Thymus (tissue), 11 donors: ENCODE measurements at regions not wholly inside any gene's neighbourhood (a gene's known extent, or its start where the extent isn't known, plus 50 kb on each side); places are given as distances from the start of the nearest gene placed in this dataset.

Source experiments
- DNase-seq, 9 donors: peaks; one replicate each; pipeline ENCODE4 v3.0.0-alpha.2; 2013; ENCODE audit warnings: low spot score in 9 of 9, low read depth in 6 of 9, missing footprints in 1 of 9
- H3K27ac ChIP-seq, 2 donors: one replicate each; pipeline ENCODE4 v1.5.1; 2013; ENCODE audit warnings: control low read depth in 1 of 2, low read depth in 1 of 2, low read length in 1 of 2, mild to moderate bottlenecking in 1 of 2, moderate library complexity in 1 of 2
- H3K27me3 ChIP-seq, 2 donors: one replicate each; pipeline ENCODE4 v1.5.1; 2013; ENCODE audit warnings: low read length in 1 of 2; ENCODE audit not compliant: control insufficient read depth in 2 of 2, insufficient read depth in 1 of 2
- H3K36me3 ChIP-seq, 2 donors: one replicate each; pipeline ENCODE4 v1.5.1; 2013; ENCODE audit warnings: low read length in 1 of 2, mild to moderate bottlenecking in 1 of 2, moderate library complexity in 1 of 2; ENCODE audit not compliant: control insufficient read depth in 2 of 2, insufficient read depth in 2 of 2
- H3K4me1 ChIP-seq, 2 donors: one replicate each; pipeline ENCODE4 v1.5.1; 2013; ENCODE audit warnings: low read length in 2 of 2; ENCODE audit not compliant: control insufficient read depth in 2 of 2, insufficient read depth in 2 of 2
- H3K4me3 ChIP-seq, 2 donors: one replicate each; pipeline ENCODE4 v1.5.1; 2013; ENCODE audit warnings: low read length in 2 of 2, control low read depth in 1 of 2, mild to moderate bottlenecking in 1 of 2
- H3K9me3 ChIP-seq, 2 donors: one replicate each; pipeline ENCODE4 v1.5.1; 2013; ENCODE audit warnings: low read length in 1 of 2, mild to moderate bottlenecking in 1 of 2; ENCODE audit not compliant: control insufficient read depth in 2 of 2, insufficient read depth in 1 of 2
- WGBS: extraction: QIAGEN DNeasy Blood & Tissue Kit; methylation state at CpG from one replicate; pipeline ENCODE4 v1.1.7; 2013; 5-methylcytosine and 5-hydroxymethylcytosine counted together
- donor health status: healthy.

DNA sequence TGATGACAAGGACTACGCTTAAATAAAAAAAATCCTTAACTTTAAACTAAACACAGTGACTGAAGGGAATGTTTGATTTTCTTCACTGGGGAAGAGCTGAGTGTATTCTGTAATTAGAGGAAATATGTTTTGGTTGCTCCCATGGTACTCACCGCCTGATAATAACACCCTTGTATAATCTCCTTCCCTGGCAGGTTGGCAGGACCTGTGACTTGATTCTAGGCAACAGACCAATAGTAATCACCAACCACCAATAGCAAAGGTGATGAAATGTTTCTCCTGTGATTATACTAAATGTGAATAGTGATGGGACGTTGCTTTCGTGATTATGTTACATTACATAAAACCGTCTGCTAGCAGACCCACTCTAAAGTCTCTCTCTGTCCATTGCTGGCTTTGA lies 536.8 kb upstream of the CPEB2 start:
- Histone ChIP-seq H3K36me3 (no peaks in the 10 kb centered on the region), H3K27ac (no peak overlapping the region), H3K4me1 (no peaks in the 10 kb centered on the region), H3K4me3 (no peak overlapping the region), H3K9me3 (no peaks in the 10 kb centered on the region), H3K27me3 (no peaks in the 10 kb centered on the region)
- WGBS: 85% methylated on average over 5 of the region's 5 CpGs
- no peak for DNase-seq

- WGBS: 95% methylated on average over 5 of the region's 5 CpGs
- Histone ChIP-seq H3K36me3 (no peaks in the 10 kb centered on the region), H3K27me3 (no peaks in the 10 kb centered on the region), H3K9me3 (no peaks in the 10 kb centered on the region), H3K27ac (no peak overlapping the region), H3K4me3 (no peak overlapping the region), H3K4me1 (no peaks in the 10 kb centered on the region)
- DNase-seq: no peak
Observed at GRCh38 chr4:14478504-14478903, 523.8 kb upstream of the CPEB2 start.

DNA sequence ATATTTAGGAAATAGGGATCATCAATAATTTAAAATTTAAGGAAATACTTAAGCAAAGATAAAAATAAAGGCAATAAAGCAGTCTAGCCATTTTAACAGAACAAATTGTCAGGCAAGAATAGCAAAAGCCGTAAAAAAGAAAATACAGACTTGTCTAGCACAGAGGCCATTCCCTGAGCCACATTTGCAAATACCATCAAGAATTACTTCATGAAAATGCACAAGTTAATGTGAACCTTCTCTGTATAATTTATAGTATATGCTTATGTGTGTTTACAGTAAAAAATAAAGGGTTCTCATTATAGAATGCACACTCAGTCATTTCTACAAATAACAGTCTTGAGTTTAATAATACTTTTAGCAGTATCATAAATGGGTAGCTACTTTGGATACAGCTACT lies 505.9 kb upstream of the CPEB2 start:
- no peak overlapping the region for H3K4me3 ChIP-seq
- no peaks in the 10 kb centered on the region for H3K27me3 ChIP-seq
- no peak overlapping the region for H3K27ac ChIP-seq
- no peaks in the 10 kb centered on the region for H3K4me1 ChIP-seq
- H3K9me3 ChIP-seq: no peaks in the 10 kb centered on the region
- WGBS: 97% methylated on average over 1 of the region's 1 CpG
- H3K36me3 ChIP-seq: no peaks in the 10 kb centered on the region
- no peak for DNase-seq

DNA sequence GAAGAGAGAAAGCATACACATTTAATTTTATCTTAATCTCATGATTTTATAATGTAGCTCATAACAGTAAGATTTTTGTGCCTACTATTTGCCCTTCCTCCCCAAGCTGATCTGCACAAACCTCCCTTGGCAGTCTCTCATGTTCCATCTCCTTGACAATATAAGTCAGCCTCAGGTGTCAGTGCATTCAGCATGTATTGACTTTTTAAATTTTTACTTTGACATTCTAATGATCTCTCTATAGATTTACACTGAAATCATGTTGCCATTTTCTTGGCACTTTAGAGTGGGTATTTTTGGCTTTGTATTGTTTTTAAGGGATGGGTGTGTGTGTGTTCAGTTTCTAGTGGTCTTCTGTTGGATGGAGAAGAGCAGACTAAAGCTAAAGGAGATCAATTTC lies 505.3 kb upstream of the CPEB2 start:
- H3K27ac ChIP-seq: no peak overlapping the region
- H3K27me3 ChIP-seq: no peaks in the 10 kb centered on the region
- H3K4me3 ChIP-seq: no peak overlapping the region
- no peaks in the 10 kb centered on the region for H3K4me1 ChIP-seq
- H3K36me3 ChIP-seq: no peaks in the 10 kb centered on the region
- H3K9me3 ChIP-seq: no peaks in the 10 kb centered on the region
- DNase-seq: no peak

DNA sequence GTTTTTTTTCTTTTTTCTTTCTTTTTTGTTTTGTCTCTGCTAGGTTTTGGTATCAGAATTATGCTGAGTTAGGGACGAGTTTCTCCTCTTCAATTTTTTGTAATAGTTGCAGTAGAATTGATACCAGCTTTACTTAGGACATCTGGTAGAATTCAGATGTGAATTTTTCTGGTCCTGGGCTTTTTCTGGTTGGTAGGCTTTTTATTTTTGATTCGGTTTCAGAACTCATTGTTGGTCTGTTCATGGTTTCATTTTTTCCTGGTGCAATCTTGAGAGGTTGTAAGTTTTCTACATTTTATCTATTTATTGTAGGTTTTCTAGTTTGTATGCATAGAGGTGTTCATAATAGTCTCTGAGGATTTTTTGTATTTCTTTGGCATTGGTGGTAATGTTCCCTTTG lies 498.1 kb upstream of the CPEB2 start:
- DNase-seq: no peak
- Histone ChIP-seq H3K4me1 (no peaks in the 10 kb centered on the region), H3K36me3 (no peaks in the 10 kb centered on the region), H3K27me3 (no peaks in the 10 kb centered on the region), H3K4me3 (no peak overlapping the region), H3K9me3 (no peaks in the 10 kb centered on the region), H3K27ac (no peak overlapping the region)
- WGBS: 94% methylated on average over 2 of the region's 2 CpGs

DNA sequence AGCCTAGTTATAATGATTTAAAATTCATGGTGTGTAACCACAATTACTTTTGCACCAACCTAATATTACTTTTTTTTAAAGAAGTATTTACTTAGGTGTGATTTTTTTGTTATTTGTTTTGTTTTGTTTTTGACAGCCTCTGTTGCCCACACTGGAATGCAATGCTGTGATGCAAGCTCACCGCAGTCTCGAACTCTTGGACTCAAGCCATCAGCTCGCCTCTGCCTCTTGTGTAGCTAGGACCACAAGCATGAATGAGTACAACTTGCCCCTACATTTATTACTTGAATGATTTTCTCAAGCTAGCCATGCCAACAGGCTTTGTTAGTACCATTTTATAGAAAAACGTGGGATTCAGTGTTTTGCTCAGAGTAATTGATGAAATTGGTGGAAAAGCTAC lies 488.8 kb upstream of the CPEB2 start:
- DNase-seq: no peak
- no peaks in the 10 kb centered on the region for H3K36me3 ChIP-seq
- WGBS: 94% methylated on average over 4 of the region's 4 CpGs
- H3K27ac ChIP-seq: no peak overlapping the region
- H3K4me3 ChIP-seq: no peak overlapping the region
- H3K9me3 ChIP-seq: no peaks in the 10 kb centered on the region
- H3K4me1 ChIP-seq: no peaks in the 10 kb centered on the region
- H3K27me3 ChIP-seq: no peaks in the 10 kb centered on the region

DNA sequence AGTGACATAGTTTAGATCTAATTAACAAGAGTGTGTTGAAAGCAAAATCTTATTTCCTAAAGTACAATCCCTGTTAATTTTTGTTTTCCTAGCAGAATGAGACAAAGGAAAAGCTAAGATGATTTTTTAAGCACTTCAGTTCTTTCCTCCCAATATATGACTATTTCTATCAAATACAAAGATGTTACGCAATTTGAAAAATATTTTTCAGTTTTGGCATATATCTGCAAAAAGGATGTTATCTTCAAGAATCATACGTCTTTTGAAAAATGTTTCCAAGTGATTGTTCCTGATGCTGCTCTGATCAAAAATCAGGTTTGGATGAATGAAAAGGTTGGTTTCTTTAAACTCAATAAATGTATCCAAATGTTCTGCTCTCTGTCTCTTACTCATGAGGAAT lies 486.7 kb upstream of the CPEB2 start:
- H3K36me3 ChIP-seq: no peaks in the 10 kb centered on the region
- no peaks in the 10 kb centered on the region for H3K9me3 ChIP-seq
- no peak overlapping the region for H3K27ac ChIP-seq
- no peaks in the 10 kb centered on the region for H3K27me3 ChIP-seq
- H3K4me3 ChIP-seq: no peak overlapping the region
- no peaks in the 10 kb centered on the region for H3K4me1 ChIP-seq
- 98% methylated on average over 2 of the region's 2 CpGs for WGBS
- DNase-seq: no peak

- Histone ChIP-seq H3K27ac (no peak overlapping the region), H3K27me3 (no peaks in the 10 kb centered on the region), H3K4me1 (no peaks in the 10 kb centered on the region), H3K9me3 (no peaks in the 10 kb centered on the region), H3K4me3 (no peak overlapping the region), H3K36me3 (no peaks in the 10 kb centered on the region)
- 86% methylated on average over 2 of the region's 2 CpGs for WGBS
- no peak for DNase-seq
Observed at GRCh38 chr4:14518136-14518535, 484.1 kb upstream of the CPEB2 start.

DNA sequence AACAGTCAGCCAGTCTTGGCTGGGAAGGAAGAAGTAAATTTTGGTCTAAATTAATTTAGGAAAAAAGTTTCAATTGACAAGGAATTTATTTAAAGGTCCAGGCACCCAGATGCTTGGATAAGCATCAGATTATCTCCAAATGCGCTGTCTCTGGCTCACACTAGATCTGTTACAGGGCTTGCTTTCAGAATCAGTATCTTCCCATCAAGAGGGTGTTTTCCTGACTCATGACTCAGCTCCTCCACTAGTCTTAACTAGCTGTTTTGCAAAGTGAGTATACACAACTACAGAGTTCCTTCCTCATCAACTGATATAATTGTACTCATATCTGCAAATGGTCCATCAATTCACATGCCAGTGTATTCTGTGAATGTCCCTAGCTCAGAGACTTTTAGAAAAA lies 482.1 kb upstream of the CPEB2 start:
- Histone ChIP-seq H3K36me3 (no peaks in the 10 kb centered on the region), H3K4me3 (no peak overlapping the region), H3K27me3 (no peaks in the 10 kb centered on the region), H3K4me1 (no peaks in the 10 kb centered on the region), H3K9me3 (no peaks in the 10 kb centered on the region), H3K27ac (no peak overlapping the region)
- no peak for DNase-seq
- WGBS: 72% methylated on average over 1 of the region's 1 CpG

DNA sequence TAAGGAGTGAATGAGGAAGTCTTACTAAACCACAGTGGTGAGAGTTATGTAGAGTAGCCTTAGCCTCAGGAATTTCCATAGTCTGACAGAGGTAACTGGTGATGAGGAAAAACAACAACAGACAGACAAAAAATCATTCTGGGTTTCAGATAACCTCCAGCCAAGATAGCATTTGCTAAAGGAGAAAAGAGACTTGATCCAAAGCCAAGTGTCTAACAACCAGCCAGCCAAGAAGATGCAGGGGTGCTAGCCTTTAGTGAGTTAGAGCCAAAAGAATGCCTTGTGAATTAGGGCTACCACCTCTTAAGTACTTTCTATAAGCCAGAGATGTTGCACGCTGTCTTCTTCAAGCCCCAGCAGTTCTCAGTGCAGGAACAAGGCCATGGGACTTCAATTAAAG lies 478.0 kb upstream of the CPEB2 start:
- H3K36me3 ChIP-seq: no peaks in the 10 kb centered on the region
- no peaks in the 10 kb centered on the region for H3K4me1 ChIP-seq
- no peak for DNase-seq
- 100% methylated on average over 1 of the region's 1 CpG for WGBS
- no peak overlapping the region for H3K4me3 ChIP-seq
- no peak overlapping the region for H3K27ac ChIP-seq
- no peaks in the 10 kb centered on the region for H3K9me3 ChIP-seq
- no peaks in the 10 kb centered on the region for H3K27me3 ChIP-seq
